ENCODE measurements at regions not wholly inside any gene's neighbourhood (a gene's known extent, or its start where the extent isn't known, plus 50 kb on each side); places are given as distances from the start of the nearest gene placed in this dataset.

DNA sequence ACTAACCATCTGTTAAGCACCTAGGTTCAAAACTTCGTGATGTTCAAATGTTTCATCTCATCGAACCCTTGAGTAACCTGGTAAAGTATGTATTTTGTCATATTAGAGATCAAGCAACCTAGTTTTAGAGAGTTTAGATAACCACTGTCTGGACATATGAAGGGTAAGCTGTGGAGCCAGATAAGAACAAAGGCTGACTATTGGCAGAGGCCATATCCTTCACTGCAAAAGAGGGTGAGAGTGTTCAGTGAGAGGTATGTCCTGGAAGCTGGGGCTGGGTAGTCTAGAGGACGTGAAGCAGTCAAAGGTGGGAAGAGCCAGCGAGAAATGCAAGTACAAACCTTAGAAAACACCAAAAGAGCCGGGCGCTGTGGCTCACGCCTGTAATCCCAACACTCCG, 573.1 kb upstream of the KLF4 start:
- CTCF ChIA-PET = no interaction called here
- POLR2A ChIA-PET = no interaction called here
- TF ChIP-seq ZNF155 (tag by site-specific recombination; IDR thresholded peaks at IDR 0.05) = no peak
- no peak for TF ChIP-seq ZNF514 (tag by site-specific recombination; IDR thresholded peaks at IDR 0.05)
- TF ChIP-seq, protein P1, sequence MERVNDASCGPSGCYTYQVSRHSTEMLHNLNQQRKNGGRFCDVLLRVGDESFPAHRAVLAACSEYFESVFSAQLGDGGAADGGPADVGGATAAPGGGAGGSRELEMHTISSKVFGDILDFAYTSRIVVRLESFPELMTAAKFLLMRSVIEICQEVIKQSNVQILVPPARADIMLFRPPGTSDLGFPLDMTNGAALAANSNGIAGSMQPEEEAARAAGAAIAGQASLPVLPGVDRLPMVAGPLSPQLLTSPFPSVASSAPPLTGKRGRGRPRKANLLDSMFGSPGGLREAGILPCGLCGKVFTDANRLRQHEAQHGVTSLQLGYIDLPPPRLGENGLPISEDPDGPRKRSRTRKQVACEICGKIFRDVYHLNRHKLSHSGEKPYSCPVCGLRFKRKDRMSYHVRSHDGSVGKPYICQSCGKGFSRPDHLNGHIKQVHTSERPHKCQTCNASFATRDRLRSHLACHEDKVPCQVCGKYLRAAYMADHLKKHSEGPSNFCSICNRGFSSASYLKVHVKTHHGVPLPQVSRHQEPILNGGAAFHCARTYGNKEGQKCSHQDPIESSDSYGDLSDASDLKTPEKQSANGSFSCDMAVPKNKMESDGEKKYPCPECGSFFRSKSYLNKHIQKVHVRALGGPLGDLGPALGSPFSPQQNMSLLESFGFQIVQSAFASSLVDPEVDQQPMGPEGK (tag by site-specific recombination; IDR thresholded peaks at IDR 0.05) = no peak
- TF ChIP-seq HOXA7 (CRISPR knock-in tag; IDR thresholded peaks at IDR 0.05; ENCODE audit: borderline replicate concordance) = no peak
- TF ChIP-seq KLF7 (tag by site-specific recombination; IDR thresholded peaks at IDR 0.05; ENCODE audit: borderline replicate concordance) = no peak
- TF ChIP-seq ZNF416 (tag by site-specific recombination; IDR thresholded peaks at IDR 0.05) = no peak
- no peak for TF ChIP-seq ZNF792 (tag by site-specific recombination; IDR thresholded peaks at IDR 0.05)
- no peak for TF ChIP-seq ZNF132 (tag by site-specific recombination; IDR thresholded peaks at IDR 0.05; ENCODE audit: borderline replicate concordance)
- TF ChIP-seq ZNF529 (tag by site-specific recombination; IDR thresholded peaks at IDR 0.05; ENCODE audit: insufficient replicate concordance) = no peak
- TF ChIP-seq ZNF626 (tag by site-specific recombination; IDR thresholded peaks at IDR 0.05) = no peak
- no peak overlapping the region for H3K4me3 ChIP-seq (ENCODE audit: low read depth, low read length)
- H3K9me3 ChIP-seq (ENCODE audit: control insufficient read depth, insufficient read depth, low read depth, low read length) = no peaks in the 10 kb centered on the region
- H3K4me1 ChIP-seq (ENCODE audit: control insufficient read depth, insufficient read depth, low read length) = no peaks in the 10 kb centered on the region
- H3K27ac ChIP-seq (ENCODE audit: extremely low read depth, low read depth, low read length) = no peak overlapping the region
- no peaks in the 10 kb centered on the region for H3K36me3 ChIP-seq (ENCODE audit: control insufficient read depth in 2 of 2, insufficient read depth in 1 of 2, low read length in 2 of 2)

DNA sequence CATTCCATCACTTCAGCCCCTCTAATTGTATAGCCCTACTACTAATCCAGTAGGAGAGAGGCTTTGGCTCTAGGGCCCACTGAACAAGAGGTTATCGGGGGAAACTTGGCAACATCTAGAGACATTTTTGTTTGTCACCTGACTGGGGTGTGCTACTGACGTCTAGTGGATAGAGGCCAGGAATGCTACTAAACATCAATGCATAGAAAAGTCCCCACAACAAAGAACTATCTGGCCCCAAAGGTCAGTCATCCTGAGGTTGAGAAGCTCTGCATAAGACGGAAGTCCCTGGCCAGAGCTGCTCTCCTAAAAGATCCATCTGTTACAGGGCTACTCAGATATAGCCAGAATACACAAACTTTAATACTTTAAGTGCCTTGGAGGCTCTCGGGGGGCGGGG, 570.6 kb upstream of the KLF4 start:
- TF ChIP-seq, protein P2, sequence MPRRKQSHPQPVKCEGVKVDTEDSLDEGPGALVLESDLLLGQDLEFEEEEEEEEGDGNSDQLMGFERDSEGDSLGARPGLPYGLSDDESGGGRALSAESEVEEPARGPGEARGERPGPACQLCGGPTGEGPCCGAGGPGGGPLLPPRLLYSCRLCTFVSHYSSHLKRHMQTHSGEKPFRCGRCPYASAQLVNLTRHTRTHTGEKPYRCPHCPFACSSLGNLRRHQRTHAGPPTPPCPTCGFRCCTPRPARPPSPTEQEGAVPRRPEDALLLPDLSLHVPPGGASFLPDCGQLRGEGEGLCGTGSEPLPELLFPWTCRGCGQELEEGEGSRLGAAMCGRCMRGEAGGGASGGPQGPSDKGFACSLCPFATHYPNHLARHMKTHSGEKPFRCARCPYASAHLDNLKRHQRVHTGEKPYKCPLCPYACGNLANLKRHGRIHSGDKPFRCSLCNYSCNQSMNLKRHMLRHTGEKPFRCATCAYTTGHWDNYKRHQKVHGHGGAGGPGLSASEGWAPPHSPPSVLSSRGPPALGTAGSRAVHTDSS (tag by site-specific recombination; IDR thresholded peaks at IDR 0.05) = no peak
- no peak for TF ChIP-seq KLF1 (tag by site-specific recombination; IDR thresholded peaks at IDR 0.05)
- TF ChIP-seq GLI4 (tag by site-specific recombination; IDR thresholded peaks at IDR 0.05) = no peak
- TF ChIP-seq ZEB2 (tag by site-specific recombination; IDR thresholded peaks at IDR 0.05) = no peak
- no peak for TF ChIP-seq ZNF521 (tag by site-specific recombination; IDR thresholded peaks at IDR 0.05)
- H3K4me3 ChIP-seq (ENCODE audit: low read depth, low read length) = no peak overlapping the region
- H3K36me3 ChIP-seq (ENCODE audit: control insufficient read depth in 2 of 2, insufficient read depth in 1 of 2, low read length in 2 of 2) = no peaks in the 10 kb centered on the region
- H3K4me1 ChIP-seq (ENCODE audit: control insufficient read depth, insufficient read depth, low read length) = no peaks in the 10 kb centered on the region
- no peaks in the 10 kb centered on the region for H3K9me3 ChIP-seq (ENCODE audit: control insufficient read depth, insufficient read depth, low read depth, low read length)
- CTCF ChIA-PET = interaction anchor here (0.6 kb wide), 1 partner anchor 212 kb away, joined by 3 read pairs; no protein-coding TSS in a partner anchor
- POLR2A ChIA-PET = interaction anchor here (0.6 to 0.7 kb wide), 2 partner anchors 11 to 82 kb away, joined by 3 read pairs; no protein-coding TSS in a partner anchor
- no peak overlapping the region for H3K27ac ChIP-seq (ENCODE audit: extremely low read depth, low read depth, low read length)

DNA sequence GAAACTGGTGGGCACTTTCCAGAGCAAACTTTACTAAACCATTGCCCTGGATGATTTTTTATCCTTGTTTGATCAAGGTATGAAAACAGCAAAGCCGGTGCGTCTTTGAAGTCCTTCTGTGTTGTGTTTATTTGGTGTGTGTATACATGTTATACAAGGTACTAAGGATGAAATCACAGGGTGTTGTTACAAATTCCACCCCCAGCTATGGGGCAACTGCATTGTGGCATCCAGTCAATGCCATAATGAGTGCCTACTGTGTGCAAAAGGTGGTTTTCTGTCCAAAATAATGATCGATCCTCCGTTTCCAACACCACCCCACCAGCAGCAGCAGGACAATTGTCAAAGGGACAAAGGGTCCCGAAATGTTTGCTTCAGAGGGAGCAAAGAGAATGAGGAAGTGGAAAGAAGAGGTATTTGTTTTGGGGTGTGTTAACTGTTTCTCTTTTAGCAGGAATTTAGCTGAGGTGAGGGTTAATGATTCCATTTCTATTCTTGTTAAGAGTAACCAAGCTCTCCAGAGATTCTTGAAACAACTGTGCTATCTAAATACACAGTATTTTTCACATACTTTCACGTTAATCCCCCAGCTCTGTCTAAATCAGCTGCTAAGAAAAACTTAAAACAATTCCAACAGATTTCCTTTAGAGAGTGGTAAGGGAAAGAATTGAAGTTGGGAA, 568.7 kb upstream of the KLF4 start:
- Histone ChIP-seq H3K9me3 (ENCODE audit: control insufficient read depth, insufficient read depth, low read depth, low read length) (no peaks in the 10 kb centered on the region), H3K4me3 (ENCODE audit: low read depth, low read length) (no peak overlapping the region), H3K4me1 (ENCODE audit: control insufficient read depth, insufficient read depth, low read length) (0 out of 2 replicates have a peak, but pooled peaks cover 3% of the 10 kb centered on the region), H3K36me3 (ENCODE audit: control insufficient read depth in 2 of 2, insufficient read depth in 1 of 2, low read length in 2 of 2) (no peaks in the 10 kb centered on the region), H3K27ac (ENCODE audit: extremely low read depth, low read depth, low read length) (no peak overlapping the region)
- ChIA-PET CTCF (interaction anchor here (0.6 kb wide), 1 partner anchor 14 kb away, joined by 4 read pairs; no protein-coding TSS in a partner anchor), POLR2A (no interaction called here)
- TF ChIP-seq ZNF544 (tag by site-specific recombination; IDR thresholded peaks at IDR 0.05) (no peak), ZNF664 (tag by site-specific recombination; IDR thresholded peaks at IDR 0.05) (no peak), ZBTB8A (tag by site-specific recombination; IDR thresholded peaks at IDR 0.05) (no peak), SP2 (tag by site-specific recombination; IDR thresholded peaks at IDR 0.05) (no peak), ZNF133 (tag by site-specific recombination; IDR thresholded peaks at IDR 0.05) (no peak), ZNF266 (tag by site-specific recombination; IDR thresholded peaks at IDR 0.05; ENCODE audit: low read depth) (no peak)
- TF ChIP-seq, protein P1 (tag by site-specific recombination; IDR thresholded peaks at IDR 0.05) = no peak
- TF ChIP-seq, protein P3, sequence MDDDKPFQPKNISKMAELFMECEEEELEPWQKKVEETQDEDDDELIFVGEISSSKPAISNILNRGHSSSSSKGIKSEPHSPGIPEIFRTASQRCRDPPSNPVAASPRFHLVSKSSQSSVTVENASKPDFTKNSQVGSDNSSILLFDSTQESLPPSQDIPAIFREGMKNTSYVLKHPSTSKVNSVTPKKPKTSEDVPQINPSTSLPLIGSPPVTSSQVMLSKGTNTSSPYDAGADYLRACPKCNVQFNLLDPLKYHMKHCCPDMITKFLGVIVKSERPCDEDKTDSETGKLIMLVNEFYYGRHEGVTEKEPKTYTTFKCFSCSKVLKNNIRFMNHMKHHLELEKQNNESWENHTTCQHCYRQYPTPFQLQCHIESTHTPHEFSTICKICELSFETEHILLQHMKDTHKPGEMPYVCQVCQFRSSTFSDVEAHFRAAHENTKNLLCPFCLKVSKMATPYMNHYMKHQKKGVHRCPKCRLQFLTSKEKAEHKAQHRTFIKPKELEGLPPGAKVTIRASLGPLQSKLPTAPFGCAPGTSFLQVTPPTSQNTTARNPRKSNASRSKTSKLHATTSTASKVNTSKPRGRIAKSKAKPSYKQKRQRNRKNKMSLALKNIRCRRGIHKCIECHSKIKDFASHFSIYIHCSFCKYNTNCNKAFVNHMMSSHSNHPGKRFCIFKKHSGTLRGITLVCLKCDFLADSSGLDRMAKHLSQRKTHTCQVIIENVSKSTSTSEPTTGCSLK (tag by site-specific recombination; IDR thresholded peaks at IDR 0.05) = no peak
- TF ChIP-seq, protein P4, sequence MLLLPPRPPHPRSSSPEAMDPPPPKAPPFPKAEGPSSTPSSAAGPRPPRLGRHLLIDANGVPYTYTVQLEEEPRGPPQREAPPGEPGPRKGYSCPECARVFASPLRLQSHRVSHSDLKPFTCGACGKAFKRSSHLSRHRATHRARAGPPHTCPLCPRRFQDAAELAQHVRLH (tag by site-specific recombination; IDR thresholded peaks at IDR 0.05) = no peak
